Left renal pelvis (tissue), 4 donors: ENCODE measurements at regions not wholly inside any gene's neighbourhood (a gene's known extent, or its start where the extent isn't known, plus 50 kb on each side); places are given as distances from the start of the nearest gene placed in this dataset.

Experiments
- DNase-seq, 4 donors: peaks; one replicate each; pipeline ENCODE4 v3.0.0-alpha.2; 2013; ENCODE audit warnings: low read depth in 4 of 4, low spot score in 3 of 4

DNA sequence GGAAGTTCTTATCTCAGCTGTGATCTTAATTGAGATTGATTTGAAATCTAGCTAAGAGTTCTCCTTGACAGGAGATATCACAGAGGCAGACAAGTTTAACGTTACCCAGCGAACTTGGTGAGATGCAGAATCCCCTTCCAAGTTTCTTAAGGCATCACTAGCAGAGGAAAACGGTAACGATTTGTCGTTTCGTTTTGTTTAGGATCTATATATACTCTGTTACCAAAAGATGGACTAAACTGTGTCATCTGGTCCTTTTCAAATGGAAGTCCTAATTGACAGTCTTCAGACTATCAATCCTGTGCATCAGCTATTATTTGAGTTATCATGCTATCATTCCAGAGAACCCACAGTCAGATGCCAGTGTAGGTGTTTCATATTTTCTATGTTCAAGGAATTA is 316.7 kb upstream of the SORCS1 start:
- DNase-seq, result no peak

DNA sequence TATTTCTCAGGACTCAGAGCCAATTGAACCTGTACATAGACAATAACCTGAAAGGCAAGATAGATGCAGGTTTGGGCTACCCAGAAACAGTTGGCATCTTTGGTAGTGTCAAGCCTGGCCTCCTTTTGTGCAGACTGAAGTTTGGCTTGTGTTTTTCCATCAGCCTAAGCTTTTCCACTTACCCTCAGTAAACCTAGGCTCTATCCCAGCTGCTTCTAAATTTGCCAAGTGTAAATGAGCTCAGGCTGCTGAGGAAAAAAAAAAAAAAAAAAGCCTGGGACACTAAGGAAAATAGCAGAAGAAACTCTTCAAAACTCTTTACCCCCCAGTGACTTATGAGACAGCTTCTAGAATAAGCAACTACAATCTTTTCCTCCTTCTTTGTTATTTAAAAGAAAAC is 316.3 kb upstream of the SORCS1 start:
- no peak for DNase-seq

DNA sequence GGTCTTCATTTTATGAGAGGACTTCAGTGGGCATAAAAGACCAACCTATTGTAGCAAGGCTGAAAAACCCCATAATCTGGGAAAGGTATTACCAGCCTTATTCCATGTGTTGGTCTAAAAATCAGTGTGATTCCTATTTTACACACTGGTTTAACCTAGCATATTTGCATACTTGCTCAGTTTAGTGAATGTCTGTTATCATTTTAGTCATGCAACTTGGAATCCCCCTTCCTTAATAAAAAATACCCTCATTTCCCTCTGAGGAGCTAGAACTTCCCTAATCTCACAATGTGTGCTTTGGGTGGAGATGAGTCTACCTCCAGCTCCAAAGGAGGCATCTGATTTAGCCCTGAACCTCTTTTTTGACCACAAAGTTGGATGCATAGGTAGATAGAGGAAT is 312.8 kb upstream of the SORCS1 start:
- DNase-seq, result no peak

- no peak for DNase-seq
Measured at GRCh38 chr10:107476408-107476807, 311.9 kb upstream of the SORCS1 start.

GRCh38 chr10:107474650-107475049 is 310.1 kb upstream of the SORCS1 start:
- DNase-seq, result no peak

GRCh38 chr10:107473225-107473624 is 308.7 kb upstream of the SORCS1 start:
- DNase-seq, result no peak

DNA sequence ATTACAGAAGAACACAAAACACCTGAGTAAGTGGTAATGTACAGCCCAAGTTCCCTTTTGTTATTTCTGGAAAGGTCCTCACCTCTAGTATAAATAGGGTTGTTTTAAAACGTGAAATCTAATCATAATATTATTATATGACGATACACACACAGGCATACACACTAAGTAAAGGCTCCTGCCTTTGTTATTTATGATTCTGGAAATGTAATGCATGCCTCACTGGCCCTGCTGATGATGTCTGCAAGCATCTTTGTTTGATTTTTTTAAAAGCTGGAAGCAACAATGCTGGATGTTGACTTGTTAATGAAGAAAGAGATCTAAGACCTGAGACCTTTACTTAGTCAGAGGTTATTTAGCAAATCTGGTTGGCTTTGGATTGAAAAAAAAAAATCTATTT is 307.4 kb upstream of the SORCS1 start:
- no peak for DNase-seq

DNA sequence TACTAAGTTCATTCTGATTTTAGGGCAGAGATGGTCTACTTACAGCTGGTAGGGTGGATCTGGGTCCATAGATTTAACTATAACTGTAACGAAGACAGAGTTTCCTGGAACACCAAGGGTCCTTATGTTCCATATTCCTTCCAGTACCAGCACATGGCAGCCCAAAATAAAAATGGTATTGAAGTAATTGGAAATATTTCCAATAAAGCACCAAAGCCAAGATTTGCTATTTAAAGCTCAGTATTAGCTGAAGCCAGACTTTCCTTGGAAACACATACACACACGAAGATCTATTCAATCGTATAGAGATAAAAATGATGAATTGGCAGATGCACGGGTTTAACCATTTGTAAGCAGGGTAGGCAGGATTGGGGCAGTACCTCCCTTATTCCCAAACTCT is 289.1 kb upstream of the SORCS1 start:
- DNase-seq, result no peak

DNA sequence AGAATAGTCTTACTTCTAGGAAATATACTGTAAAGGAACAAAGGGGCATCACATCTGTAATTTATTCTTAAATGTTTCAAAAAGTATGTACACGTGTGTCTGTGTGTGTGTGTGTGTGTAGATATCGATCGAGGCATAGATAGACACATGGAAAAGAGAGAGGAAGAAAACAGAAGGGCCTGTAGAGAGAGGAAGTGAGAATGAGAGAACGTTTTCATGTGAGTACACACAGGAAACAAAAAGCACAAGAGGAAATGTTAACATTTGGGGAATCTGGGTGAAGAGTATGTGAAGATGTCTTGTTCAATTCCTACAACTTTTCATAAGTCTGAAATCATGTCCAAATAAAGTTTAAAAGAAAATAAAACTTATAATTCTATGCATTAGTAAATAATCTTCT is 286.5 kb upstream of the SORCS1 start:
- no peak for DNase-seq

DNA sequence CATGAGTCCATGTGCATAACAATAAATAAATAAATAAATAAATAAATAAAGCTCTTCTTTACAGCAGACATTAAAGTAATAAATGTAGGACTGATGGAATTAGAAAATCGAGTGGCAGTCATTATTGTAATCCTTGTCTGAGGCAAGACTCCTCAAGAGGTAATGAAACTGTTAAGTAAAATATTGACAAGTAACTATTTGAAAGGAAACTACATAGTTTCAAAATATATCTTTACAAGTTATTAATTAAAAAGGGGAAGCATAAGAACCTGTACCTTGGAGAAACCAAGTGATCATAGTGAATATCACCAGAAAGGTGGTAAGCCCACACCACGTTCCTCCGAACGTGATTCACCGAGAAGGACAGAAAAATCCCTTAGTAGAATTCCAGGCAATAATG is 285.6 kb upstream of the SORCS1 start:
- no peak for DNase-seq

- no peak for DNase-seq
Measured at GRCh38 chr10:107444443-107444842, 279.9 kb upstream of the SORCS1 start.

DNA sequence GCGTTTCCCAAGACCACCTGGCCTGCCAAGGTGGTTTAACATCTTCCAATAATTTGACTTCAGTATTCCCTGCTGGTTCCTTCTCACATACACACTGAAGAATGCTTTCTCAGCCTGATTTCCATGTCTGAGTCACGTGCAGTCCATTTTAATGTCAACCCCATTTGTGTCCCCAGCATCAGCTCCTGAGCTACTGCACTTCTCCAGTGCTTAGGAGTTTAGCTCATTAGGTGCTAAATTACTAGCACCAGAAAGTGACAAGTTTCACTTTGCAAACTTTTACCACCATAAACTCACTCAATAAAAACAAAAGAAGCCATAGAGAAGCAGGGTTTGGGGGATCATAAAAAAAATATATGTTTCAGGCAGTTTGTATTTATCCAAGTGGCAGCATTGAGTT is 279.3 kb upstream of the SORCS1 start:
- no peak for DNase-seq

DNA sequence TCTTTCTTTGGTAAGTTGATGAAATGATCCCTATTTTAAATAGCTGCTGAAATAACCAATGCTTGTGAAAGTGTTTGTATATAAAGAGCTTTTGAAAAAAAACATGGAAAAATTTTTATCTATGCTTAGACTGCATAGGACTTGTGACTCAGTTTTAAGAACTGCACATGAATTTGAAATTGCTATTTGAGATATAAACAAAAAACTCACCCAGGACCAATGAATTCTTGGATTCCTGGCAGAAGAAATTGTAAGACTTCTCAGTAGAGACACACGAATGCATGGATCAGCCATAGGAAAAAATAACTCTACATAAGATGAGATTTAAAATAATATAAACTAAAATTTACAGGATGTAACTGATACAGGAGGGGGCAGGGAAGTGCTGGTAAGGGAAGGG is 278.8 kb upstream of the SORCS1 start:
- DNase-seq, result no peak

DNA sequence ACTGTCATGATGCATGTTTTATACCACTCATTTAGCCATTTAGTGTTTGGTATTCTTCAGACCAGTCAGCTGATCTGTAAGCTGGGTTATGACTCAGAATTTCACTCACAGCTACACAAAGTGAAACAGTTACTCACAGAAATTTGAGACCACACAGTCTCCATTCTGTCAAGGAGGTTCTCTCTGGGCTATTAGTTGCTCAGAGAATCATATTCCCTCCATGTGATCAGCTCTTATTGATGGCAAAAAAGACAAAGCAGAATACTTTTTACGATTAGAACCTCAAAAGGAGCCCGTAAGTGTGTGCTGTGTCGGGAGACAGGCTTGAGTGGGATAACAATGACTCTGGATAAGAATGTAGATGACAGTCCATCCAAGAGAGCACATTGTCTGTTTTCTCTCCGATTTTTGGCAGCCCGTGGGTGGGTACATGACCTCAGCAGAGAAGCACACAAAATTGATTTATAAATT is 277.6 kb upstream of the SORCS1 start:
- no peak for DNase-seq

DNA sequence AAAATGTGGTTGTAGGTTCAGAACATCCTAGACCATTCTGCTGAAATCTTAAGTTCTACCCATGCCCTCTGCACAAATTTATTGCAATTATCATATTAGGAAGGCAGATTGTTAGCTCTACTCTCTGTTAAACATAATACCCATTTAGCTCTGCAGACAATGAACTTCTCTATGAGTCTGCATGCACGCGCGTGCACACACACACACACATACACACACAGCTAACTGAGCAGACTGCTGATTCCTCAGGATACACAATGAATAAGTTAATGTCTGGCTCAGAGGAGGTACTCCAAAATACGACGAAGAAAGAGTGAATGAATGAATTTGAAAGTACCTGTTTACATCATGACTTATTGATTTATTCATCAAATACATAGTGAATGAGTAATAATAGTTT is 276.2 kb upstream of the SORCS1 start:
- DNase-seq, result no peak

GRCh38 chr10:107437921-107438320 is 273.4 kb upstream of the SORCS1 start:
- DNase-seq, result no peak

GRCh38 chr10:107436568-107436967 is 272.1 kb upstream of the SORCS1 start:
- DNase-seq, result no peak

DNA sequence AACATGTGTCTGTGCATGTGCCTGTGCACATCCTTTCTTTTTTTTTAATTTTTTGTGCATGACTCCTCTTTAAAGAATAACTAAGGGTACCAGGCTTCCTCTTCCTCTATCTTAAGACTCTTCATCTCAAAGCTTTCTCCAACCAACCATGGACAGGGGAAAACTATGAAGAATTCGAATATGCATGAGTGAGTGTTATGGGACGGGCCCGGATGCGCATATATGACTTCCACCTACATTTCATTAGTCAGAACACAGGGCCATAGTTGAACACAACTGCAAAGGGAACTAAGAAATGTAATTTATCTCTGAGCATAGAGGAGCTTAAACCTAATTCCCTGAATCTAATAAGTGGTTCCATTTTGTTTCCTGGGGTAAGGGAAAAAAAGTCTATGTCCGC is 270.3 kb upstream of the SORCS1 start:
- DNase-seq, result no peak

GRCh38 chr10:107434201-107434600 is 269.7 kb upstream of the SORCS1 start:
- no peak for DNase-seq

DNA sequence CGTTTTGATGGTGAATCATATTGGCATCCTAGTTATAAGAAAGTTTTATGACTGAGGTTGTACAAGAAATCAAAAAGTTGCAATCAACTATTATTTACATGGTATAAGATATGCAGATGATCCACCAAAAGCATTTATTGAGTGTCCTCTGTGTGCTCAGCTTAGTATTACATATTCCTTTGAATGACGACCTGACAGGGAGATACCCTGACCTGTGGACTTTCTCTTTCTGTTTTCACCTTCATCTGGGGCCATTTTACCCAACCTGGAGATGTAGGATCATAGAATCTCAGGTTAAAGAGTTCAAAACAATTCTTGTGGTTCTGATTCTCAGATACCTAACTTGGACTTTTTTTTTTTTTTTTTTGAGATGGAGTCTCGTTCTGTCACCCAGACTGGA is 269.1 kb upstream of the SORCS1 start:
- DNase-seq, result no peak

DNA sequence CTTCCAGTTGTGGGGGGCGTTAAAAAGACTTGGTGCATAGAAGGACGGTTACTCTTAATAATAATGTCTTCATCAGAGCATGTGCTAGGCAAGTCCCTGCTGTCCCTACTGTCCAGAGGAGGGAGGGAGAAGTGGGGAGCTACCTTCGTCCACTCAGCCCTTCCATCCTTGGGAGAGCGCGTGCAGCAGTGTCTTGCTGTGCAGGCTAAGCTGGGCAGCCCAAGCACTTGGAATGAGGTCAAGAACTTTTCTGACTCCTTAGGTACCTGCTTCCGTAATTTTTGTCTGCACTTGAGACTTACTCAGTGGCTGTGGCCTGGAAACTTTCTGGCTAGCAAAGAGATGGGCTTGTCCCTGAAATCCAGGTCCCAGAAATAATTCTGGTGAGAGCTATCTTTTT is 265.9 kb upstream of the SORCS1 start:
- no peak for DNase-seq

- no peak for DNase-seq
Measured at GRCh38 chr10:107427016-107427415, 262.5 kb upstream of the SORCS1 start.

- DNase-seq, result no peak
Measured at GRCh38 chr10:107425931-107426553, 261.5 kb upstream of the SORCS1 start.
